IMR-90 (cell line): ENCODE measurements at regions not wholly inside any gene's neighbourhood (a gene's known extent, or its start where the extent isn't known, plus 50 kb on each side); places are given as distances from the start of the nearest gene placed in this dataset.

Experiments
- ATAC-seq: fragments of 200-7000 bp; cut with Tn5 transposase; 2 replicates; pipeline ENCODE4 v1.9.1; 2020; ENCODE audit warnings: low read depth, mild to moderate bottlenecking, moderate library complexity
- BruUV-seq: library from RNA; stranded (reverse); fragments of 400-500 nt; replicated peaks from 2 replicates; lab custom pipeline; 2021; lab: Mats Ljungman, UMichigan
- CTCF ChIA-PET: fragments of 300-600 bp; formaldehyde crosslinking; extraction: SDS; loops from one replicate; lab custom pipeline; 2021; ENCODE audit warnings: antibody characterized with exemption; lab: Yijun Ruan, JAX
- POLR2A ChIA-PET: fragments of 300-600 bp; sonication (Branson Sonifier 250); formaldehyde crosslinking; loops from one replicate; lab custom pipeline; 2022; ENCODE audit warnings: antibody characterized with exemption; ENCODE audit not compliant: unreplicated experiment; lab: Charles Lee
- DNase-seq: peaks from one replicate; pipeline ENCODE4 v3.0.0; 2013
- H2AFZ ChIP-seq: replicated peaks from 2 replicates; pipeline ENCODE3; 2013; ENCODE audit warnings: low read length, mild to moderate bottlenecking; ENCODE audit not compliant: poor library complexity
- H2AK5ac ChIP-seq: 2 replicates; pipeline ENCODE4 v1.6.1; 2013; ENCODE audit warnings: low read depth, low read length, inconsistent platforms
- H2AK9ac ChIP-seq: replicated peaks from 2 replicates; pipeline ENCODE3; 2013; ENCODE audit warnings: mild to moderate bottlenecking, low read depth, low read length, moderate library complexity; ENCODE audit not compliant: poor library complexity
- H2BK120ac ChIP-seq: 2 replicates; pipeline ENCODE4 v1.6.1; 2013; ENCODE audit warnings: low read depth, low read length, inconsistent platforms
- H2BK15ac ChIP-seq: 3 replicates; pipeline ENCODE4 v1.6.1; 2013; ENCODE audit warnings: low read depth, low read length, inconsistent platforms
- H2BK20ac ChIP-seq: 2 replicates; pipeline ENCODE4 v1.6.1; 2013; ENCODE audit warnings: low read depth, mild to moderate bottlenecking, inconsistent platforms, low read length, moderate library complexity
- H2BK5ac ChIP-seq: 2 replicates; pipeline ENCODE4 v1.6.1; 2013; ENCODE audit warnings: mild to moderate bottlenecking, low read depth, low read length, inconsistent platforms; ENCODE audit not compliant: poor library complexity, severe bottlenecking
- H3K14ac ChIP-seq: replicated peaks from 2 replicates; pipeline ENCODE4 v1.6.1; 2013; ENCODE audit warnings: low read depth, low read length, inconsistent platforms
- H3K18ac ChIP-seq: 2 replicates; pipeline ENCODE4 v1.6.1; 2013; ENCODE audit warnings: low read depth, low read length, control low read depth
- H3K23ac ChIP-seq: 2 replicates; pipeline ENCODE4 v1.6.1; 2013; ENCODE audit warnings: low read depth, low read length, inconsistent platforms
- H3K27ac ChIP-seq: 2 replicates; pipeline ENCODE4 v1.5.1; 2013; ENCODE audit warnings: mild to moderate bottlenecking, control low read depth, low read length; ENCODE audit not compliant: insufficient read depth
- H3K27me3 ChIP-seq: 2 replicates; pipeline ENCODE4 v1.6.1; 2013; ENCODE audit warnings: low read length; ENCODE audit not compliant: control insufficient read depth, insufficient read depth
- H3K36me3 ChIP-seq: 2 replicates; pipeline ENCODE4 v1.6.1; 2013; ENCODE audit warnings: low read length, mixed read lengths; ENCODE audit not compliant: control insufficient read depth, insufficient read depth
- H3K4ac ChIP-seq: 2 replicates; pipeline ENCODE4 v1.6.1; 2013; ENCODE audit warnings: low read depth, low read length, inconsistent platforms
- H3K4me1 ChIP-seq: 2 replicates; pipeline ENCODE4 v1.6.1; 2013; ENCODE audit warnings: low read length, mixed read lengths; ENCODE audit not compliant: control insufficient read depth, insufficient read depth
- H3K4me2 ChIP-seq: 2 replicates; pipeline ENCODE4 v1.6.1; 2013; ENCODE audit warnings: low read depth, mild to moderate bottlenecking, control low read depth, low read length, moderate library complexity
- H3K4me3 ChIP-seq: 2 replicates; pipeline ENCODE4 v1.5.1; 2013; ENCODE audit warnings: low read depth, mild to moderate bottlenecking, control low read depth, low read length, moderate library complexity; ENCODE audit not compliant: insufficient read depth
- H3K56ac ChIP-seq: 2 replicates; pipeline ENCODE4 v1.6.1; 2013; ENCODE audit warnings: low read length, inconsistent platforms; ENCODE audit not compliant: insufficient read depth; ENCODE audit errors: extremely low read depth
- H3K79me1 ChIP-seq, 2 experiments: 2 replicates each; pipeline ENCODE4 v1.6.1; 2013; ENCODE audit warnings: low read length in 2 of 2, inconsistent platforms in 1 of 2, low read depth in 1 of 2
- H3K9ac ChIP-seq: 2 replicates; pipeline ENCODE4 v1.6.1; 2013; ENCODE audit warnings: low read depth, low read length, control low read depth
- H3K9me1 ChIP-seq: 2 replicates; pipeline ENCODE4 v1.6.1; 2013; ENCODE audit warnings: low read length, inconsistent platforms; ENCODE audit not compliant: insufficient read depth
- H3K9me3 ChIP-seq: 2 replicates; pipeline ENCODE4 v1.6.1; 2013; ENCODE audit warnings: low read length; ENCODE audit not compliant: control insufficient read depth, insufficient read depth
- H4K20me1 ChIP-seq: 2 replicates; pipeline ENCODE4 v1.6.1; 2013; ENCODE audit warnings: low read length, inconsistent platforms; ENCODE audit not compliant: insufficient read depth
- H4K5ac ChIP-seq: 2 replicates; pipeline ENCODE4 v1.6.1; 2013; ENCODE audit warnings: mild to moderate bottlenecking, low read depth, low read length, control low read depth
- H4K8ac ChIP-seq, 2 experiments: 2 replicates each; pipeline ENCODE4 v1.6.1; 2013; ENCODE audit warnings: low read depth in 2 of 2, low read length in 2 of 2, control low read depth in 1 of 2, inconsistent platforms in 1 of 2
- H4K91ac ChIP-seq: 2 replicates; pipeline ENCODE4 v1.6.1; 2013; ENCODE audit warnings: low read depth, low read length, inconsistent platforms; ENCODE audit not compliant: insufficient read depth
- BHLHE40 ChIP-seq: fragments of 150-350 bp; IDR thresholded peaks from 2 replicates; pipeline ENCODE4 v1.6.1; 2016; ENCODE audit warnings: mild to moderate bottlenecking, low read depth, low read length
- CEBPB ChIP-seq: IDR thresholded peaks from 2 replicates; pipeline ENCODE4 v1.6.1; 2012; ENCODE audit warnings: low read depth, low read length, improper control_type of control experiment
- CHD1 ChIP-seq: IDR thresholded peaks from 2 replicates; pipeline ENCODE4 v1.6.1; 2012; ENCODE audit warnings: low read depth, low read length, improper control_type of control experiment
- CTCF ChIP-seq: conservative IDR thresholded peaks from 2 replicates; pipeline ENCODE4 v1.5.1; 2012; ENCODE audit warnings: mild to moderate bottlenecking, low read depth, low read length, improper control_type of control experiment
- ELK1 ChIP-seq: fragments of 150-350 bp; IDR thresholded peaks from 2 replicates; pipeline ENCODE4 v1.6.1; 2016; ENCODE audit warnings: low read depth, mild to moderate bottlenecking, low read length, moderate library complexity, borderline replicate concordance
- FOS ChIP-seq: fragments of 150-350 bp; IDR thresholded peaks from 2 replicates; pipeline ENCODE4 v1.6.1; 2016; ENCODE audit warnings: low read depth, low read length
- MAFK ChIP-seq: IDR thresholded peaks from 2 replicates; pipeline ENCODE4 v1.6.1; 2012; ENCODE audit warnings: low read depth, low read length, improper control_type of control experiment
- MAZ ChIP-seq: IDR thresholded peaks from 2 replicates; pipeline ENCODE4 v1.6.1; 2012; ENCODE audit warnings: low read depth, mild to moderate bottlenecking, low read length, improper control_type of control experiment, moderate library complexity, borderline replicate concordance
- MXI1 ChIP-seq: IDR thresholded peaks from 2 replicates; pipeline ENCODE4 v1.6.1; 2012; ENCODE audit warnings: low read depth, mild to moderate bottlenecking, low read length, moderate library complexity, borderline replicate concordance
- NFE2L2 ChIP-seq: fragments of 150-350 bp; IDR thresholded peaks from 2 replicates; pipeline ENCODE4 v1.6.1; 2016; ENCODE audit warnings: low read depth, mild to moderate bottlenecking, low read length
- POLR2A ChIP-seq: IDR thresholded peaks from 2 replicates; pipeline ENCODE4 v1.6.1; 2012; ENCODE audit warnings: mild to moderate bottlenecking, low read depth, low read length
- RAD21 ChIP-seq: IDR thresholded peaks from 2 replicates; pipeline ENCODE4 v1.6.1; 2012; ENCODE audit warnings: low read length, improper control_type of control experiment
- RCOR1 ChIP-seq: IDR thresholded peaks from 2 replicates; pipeline ENCODE4 v1.6.1; 2012; ENCODE audit warnings: mild to moderate bottlenecking, low read length, improper control_type of control experiment; ENCODE audit not compliant: insufficient replicate concordance
- RFX5 ChIP-seq: IDR thresholded peaks from 2 replicates; pipeline ENCODE4 v1.8.0; 2012; ENCODE audit warnings: low read depth, mild to moderate bottlenecking, low read length, moderate library complexity
- SMC3 ChIP-seq: fragments of 150-350 bp; IDR thresholded peaks from 2 replicates; pipeline ENCODE4 v1.6.1; 2016; ENCODE audit warnings: low read depth, mild to moderate bottlenecking, antibody characterized with exemption, low read length, moderate library complexity
- USF2 ChIP-seq: fragments of 150-350 bp; IDR thresholded peaks from 2 replicates; pipeline ENCODE4 v1.6.1; 2017; ENCODE audit warnings: mild to moderate bottlenecking, antibody characterized with exemption, low read length, low read depth
- WGBS, 2 experiments: methylation state at CpG; one replicate each; pipeline versions ENCODE4 v1.1.5 to v1.1.7; 2013; ENCODE audit warnings: missing lambda C conversion rate in 2 of 2; ENCODE audit not compliant: insufficient read length in 1 of 2; ENCODE audit errors: extremely low coverage in 2 of 2; 5-methylcytosine and 5-hydroxymethylcytosine counted together
- dilution Hi-C: fragments of 300-500 bp; cut with HindIII; formaldehyde crosslinking; loops from one replicate; pipeline ENCODE4 v1.14.3; 2018; ENCODE audit warnings: low sequenced_read_pairs; ENCODE audit not compliant: unreplicated experiment
- in situ Hi-C: fragments of 300-500 bp; cut with MboI; formaldehyde crosslinking; loops from 3 replicates; pipeline ENCODE4 v1.14.3; 2019; ENCODE audit warnings: low sequenced_read_pairs, inconsistent platforms, mixed read lengths
- intact Hi-C: fragments of 100-400 bp; cut with micrococcal nuclease; formaldehyde crosslinking; loops from 2 replicates; pipeline ENCODE4 v1.10.0; 2022

- H3K4me2 ChIP-seq: no peak overlapping the region
- peaks cover 13% of the 10 kb centered on the region for H3K9me3 ChIP-seq
- no peak overlapping the region for H3K27ac ChIP-seq
- BruUV-seq: no TSS peak
- in situ Hi-C loops (no loop called here), dilution Hi-C loops (no loop called here), intact Hi-C loops (no loop called here)
- no peak overlapping the region for H3K18ac ChIP-seq
- no peak overlapping the region for H3K9ac ChIP-seq
- no peak overlapping the region for H2AK9ac ChIP-seq
- no peaks in the 10 kb centered on the region for H3K4me1 ChIP-seq
- no peak overlapping the region for H3K4ac ChIP-seq
- H2BK120ac ChIP-seq: no peak overlapping the region
- H3K9me1 ChIP-seq: no peaks in the 10 kb centered on the region
- no peak overlapping the region for H4K5ac ChIP-seq
- H2BK15ac ChIP-seq: no peak overlapping the region
- H4K91ac ChIP-seq: no peak overlapping the region
- ATAC-seq: no peak
- no peak overlapping the region for H3K14ac ChIP-seq
- H2AFZ ChIP-seq: no peak overlapping the region
- H4K8ac ChIP-seq: no peak overlapping the region
- TF ChIP-seq MAFK (no peak), BHLHE40 (no peak), SMC3 (no peak), CEBPB (no peak), RCOR1 (no peak), USF2 (no peak), CHD1 (no peak), ELK1 (no peak), MXI1 (no peak), RAD21 (no peak), POLR2A (no peak), MAZ (no peak), FOS (no peak), CTCF (no peak), NFE2L2 (no peak), RFX5 (no peak)
- no peak overlapping the region for H3K4me3 ChIP-seq
- no peak for DNase-seq
- POLR2A ChIA-PET: no interaction called here
- no peak overlapping the region for H3K56ac ChIP-seq
- H2BK5ac ChIP-seq: no peak overlapping the region
- H2BK20ac ChIP-seq: no peak overlapping the region
- CTCF ChIA-PET: no interaction called here
- H3K23ac ChIP-seq: no peak overlapping the region
- H4K20me1 ChIP-seq: no peaks in the 10 kb centered on the region
- no CpG with 5 or more reads among the region's 3 CpGs for WGBS, 2 experiments
- no peak overlapping the region for H2AK5ac ChIP-seq
- no peaks in the 10 kb centered on the region for H3K79me1 ChIP-seq
- H3K27me3 ChIP-seq: no peaks in the 10 kb centered on the region
- no peaks in the 10 kb centered on the region for H3K36me3 ChIP-seq
Observed at GRCh38 chr20:12528591-12529041, 480.2 kb upstream of the SPTLC3 start.
